NOMO-1 (cell line): ENCODE measurements at regions not wholly inside any gene's neighbourhood (a gene's known extent, or its start where the extent isn't known, plus 50 kb on each side); places are given as distances from the start of the nearest gene placed in this dataset.
"Not testable (repeated sequence)": the region's sequence is repeated elsewhere in the genome, so short reads cannot be mapped to it uniquely, and the experiment has no call there.

Experiments used
- DNase-seq, 2 experiments: peaks; one replicate each; lab custom pipeline; 2025; ENCODE audit not compliant: unreplicated experiment in 2 of 2; lab: John Stamatoyannopoulos, UW

DNA sequence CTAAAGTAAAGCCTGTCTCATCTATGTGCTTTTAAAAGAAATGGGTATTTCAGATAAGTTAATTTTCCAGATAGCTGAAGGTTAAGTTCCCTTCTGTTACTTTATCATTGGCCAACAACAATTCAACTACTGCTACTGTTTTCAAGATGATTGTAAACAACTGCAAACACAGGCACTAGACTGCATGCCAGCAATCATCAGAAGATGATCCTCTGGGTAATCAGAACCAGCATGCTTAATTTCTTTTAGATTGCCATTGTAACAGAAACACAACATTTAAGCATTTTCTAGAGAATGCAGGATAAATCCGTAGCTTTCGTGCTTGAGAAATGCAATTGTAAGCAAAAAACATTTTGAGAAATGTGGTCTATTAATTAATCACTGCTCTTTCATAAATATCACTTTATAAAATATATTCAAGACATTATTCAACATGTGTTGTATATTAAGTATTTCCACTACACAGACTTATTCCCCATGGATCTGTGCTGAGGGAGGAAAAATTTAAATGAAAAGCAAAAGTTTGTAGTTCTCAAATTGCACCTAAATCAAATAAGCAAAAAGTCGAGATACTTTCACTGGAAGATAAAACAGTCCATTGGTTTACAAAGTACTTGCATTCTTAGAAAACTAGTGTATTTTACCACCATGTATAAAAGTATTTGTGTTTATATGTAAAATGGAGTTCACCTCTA, 133.7 kb downstream of the ATL2 start:
- no peak for DNase-seq

DNA sequence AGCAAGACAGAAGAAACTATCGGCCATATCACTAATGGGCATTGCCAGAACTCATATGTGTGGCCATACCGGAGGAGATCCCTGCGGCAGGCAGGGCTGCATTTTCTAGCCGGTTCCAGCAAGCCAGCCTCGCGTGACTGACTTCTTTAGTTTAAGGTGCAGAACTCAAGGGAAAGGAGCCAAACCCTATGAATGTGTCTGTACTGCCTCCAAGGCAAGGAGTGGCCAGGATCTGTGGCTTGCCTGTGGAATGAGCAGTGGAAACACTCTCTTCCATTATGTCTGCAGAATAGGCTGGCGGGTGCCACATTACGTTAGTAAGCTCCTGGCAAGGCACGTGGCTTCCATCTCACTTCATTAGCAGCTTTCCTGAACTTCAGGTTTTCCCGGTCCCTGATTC, 137.6 kb downstream of the ATL2 start:
- no peak for DNase-seq

DNA sequence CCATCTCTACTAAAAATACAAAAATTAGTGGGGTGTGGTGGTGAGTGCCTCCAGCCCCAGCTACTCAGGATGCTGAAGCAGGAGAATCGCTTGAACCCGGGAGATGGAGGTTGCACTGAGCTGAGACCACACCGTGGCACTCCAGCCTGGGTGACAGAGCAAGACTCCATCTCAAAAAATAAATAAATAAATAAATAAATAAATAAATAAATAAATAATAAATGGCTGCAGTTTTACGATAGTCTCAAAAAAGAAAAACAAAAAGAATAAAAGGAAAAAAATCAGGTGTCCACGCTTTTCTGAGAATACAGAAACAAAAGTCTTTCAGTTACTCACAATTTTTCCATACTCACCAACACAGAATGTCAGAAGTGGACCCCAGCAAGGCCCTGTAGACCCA, 138.4 kb downstream of the ATL2 start:
- DNase-seq: not testable (repeated sequence)

DNA sequence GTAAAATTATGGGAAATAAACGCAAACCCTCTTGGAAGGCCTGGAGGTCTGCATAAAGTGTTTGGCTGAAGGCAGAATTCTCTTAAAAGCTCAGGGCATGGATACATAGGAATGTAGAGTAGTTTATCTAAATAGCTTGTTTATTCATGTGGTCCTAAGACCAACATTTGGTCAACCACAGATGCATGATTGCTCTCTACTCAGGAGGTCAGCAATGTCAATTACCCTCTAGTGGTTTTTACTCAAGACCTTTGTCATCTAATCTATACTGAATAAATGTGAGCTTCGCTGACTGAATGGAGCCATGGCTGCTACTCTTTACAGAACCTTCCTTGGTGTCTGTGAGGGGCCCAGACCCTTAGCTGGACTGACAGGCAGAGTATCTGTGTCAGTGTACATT, 139.8 kb downstream of the ATL2 start:
- DNase-seq: no peak

DNA sequence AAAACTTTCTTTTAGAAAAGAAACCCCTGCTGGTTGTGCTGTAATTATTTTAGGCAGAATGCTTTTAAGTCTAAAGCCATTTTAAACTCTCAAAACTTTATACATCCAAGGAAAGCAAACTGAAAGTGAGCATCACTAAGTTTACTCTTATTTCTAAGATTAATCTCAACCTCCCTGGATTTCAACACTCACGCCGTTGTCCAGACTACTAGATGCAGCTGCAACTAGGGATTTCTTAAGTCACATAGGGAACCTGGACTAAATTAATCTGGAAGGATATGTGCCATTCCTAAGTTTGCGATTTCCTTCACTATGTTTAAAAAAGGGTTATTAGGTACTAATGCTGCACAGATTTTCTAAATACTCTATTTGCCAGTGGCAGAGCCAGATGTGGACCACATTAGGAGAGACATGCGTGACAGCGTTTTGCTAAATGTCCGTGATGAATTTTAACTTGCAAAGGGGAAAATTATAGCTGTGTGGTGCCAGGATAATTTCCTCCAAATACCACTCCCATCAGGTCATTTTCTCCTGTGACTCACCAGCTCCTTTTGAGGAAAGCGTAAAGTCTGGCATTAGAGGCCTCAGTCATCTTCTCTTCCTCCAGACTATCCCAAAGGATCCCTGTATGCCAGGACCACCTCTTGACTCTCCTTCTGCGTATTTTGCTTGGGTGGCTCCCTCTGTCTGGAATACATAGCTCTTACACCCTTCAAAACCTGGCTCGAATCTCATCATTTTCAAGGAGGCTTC, 143.7 kb downstream of the ATL2 start:
- DNase-seq: no peak

DNA sequence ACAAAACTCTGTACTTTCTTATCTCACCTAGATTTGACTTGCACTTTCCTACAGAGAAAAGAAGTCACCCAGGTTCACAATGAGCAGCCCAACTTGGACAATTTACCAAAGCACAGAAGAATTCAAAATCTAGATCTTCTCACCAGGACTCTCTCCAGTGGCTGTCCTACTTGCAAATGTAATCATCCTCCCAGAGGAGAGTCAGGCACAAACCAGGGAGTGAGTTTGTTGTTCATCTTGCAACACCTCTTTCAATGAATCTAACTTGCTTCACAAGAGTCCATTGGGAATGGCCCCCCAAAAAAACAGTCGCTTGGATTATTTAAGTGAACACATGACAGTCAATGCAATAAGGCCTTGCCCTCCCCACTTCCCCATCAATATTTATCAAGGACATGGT, 144.6 kb downstream of the ATL2 start:
- DNase-seq: no peak

DNA sequence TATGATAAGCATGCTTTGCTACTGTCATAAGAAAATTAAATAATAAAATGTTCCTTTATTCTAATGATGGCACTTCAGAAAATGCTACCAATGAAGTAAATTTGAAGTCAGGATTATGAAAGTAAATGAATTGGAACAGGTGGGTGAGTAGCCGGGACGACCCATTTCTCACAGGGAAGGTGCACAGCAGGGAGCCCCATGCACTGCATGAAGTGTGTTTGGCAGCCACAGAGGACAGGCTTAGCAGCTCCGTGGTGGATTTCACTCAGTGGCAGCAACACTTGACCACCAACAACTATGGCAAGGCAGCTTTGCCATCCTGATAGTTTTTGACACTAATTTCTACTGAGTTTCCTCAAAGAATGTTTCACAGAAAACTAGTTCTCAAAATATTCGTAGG, 146.3 kb downstream of the ATL2 start:
- no peak for DNase-seq

DNA sequence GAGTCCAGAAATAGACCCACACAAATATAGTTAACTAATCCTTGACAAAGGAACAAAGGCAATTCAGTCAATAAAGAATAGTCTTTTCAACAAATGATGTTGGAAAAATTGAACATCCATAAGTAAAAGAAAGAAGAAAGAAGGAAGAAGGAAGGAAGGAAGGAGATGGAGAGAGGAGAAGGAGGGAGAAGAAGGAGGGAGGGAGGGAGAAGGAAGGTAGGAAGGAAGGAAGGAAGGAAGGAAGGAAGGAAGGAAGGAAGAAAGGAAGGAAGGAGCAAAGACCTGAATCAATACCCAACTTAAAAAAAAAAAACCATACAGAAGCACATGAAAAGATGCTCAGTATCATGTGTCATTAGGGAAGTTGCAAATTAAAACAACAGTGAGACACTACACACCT, 148.3 kb downstream of the ATL2 start:
- DNase-seq: no peak

DNA sequence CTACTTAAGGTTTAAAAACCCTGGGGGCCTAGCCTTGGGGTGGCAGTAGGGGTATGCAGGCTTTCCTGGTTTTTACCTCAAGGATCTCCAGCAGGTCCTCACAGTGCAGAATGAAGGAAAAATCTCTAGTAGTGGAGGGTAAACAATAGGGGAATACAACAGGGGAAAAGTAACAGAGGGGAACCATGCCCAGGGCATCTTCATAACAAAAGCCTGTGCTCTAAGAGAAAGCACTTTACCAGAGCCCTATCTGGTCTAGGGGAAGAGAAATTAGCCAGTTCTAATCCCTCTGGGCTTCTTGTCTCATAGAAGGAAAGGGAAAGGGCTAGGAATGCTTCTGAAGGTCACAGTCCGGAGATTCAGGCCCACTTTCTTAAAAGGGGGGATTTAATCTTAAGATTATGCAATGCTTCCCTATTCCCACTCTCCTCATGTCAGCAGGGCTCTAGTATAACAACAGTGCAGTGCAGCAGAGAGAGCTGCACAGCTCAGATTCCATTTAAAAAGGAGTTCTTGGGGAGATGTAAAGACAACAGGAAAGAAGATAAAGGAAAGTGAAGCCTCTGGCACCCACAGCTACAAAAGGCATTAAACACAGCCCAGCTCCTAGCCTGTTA, 149.0 kb upstream of the CYP1B1 start:
- DNase-seq: no peak

DNA sequence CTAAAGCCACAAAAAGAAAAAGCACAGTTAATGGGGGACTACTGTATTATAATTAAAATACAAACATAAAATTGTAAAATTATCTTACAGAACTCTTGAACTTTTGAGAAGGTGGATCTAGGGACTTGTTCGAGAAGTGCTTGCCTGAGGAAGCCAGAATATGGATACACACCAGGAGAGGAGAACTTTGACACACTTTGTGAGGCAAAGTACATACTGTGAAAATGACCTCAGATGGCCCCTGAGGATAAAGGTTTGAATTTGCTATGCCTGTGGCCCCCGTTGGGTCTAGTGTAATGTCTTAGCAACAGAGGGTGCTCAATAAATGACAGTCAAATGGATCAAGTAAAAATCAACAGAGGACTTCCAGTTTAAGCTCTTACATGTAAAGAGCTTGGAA, 148.2 kb upstream of the CYP1B1 start:
- DNase-seq: no peak

DNA sequence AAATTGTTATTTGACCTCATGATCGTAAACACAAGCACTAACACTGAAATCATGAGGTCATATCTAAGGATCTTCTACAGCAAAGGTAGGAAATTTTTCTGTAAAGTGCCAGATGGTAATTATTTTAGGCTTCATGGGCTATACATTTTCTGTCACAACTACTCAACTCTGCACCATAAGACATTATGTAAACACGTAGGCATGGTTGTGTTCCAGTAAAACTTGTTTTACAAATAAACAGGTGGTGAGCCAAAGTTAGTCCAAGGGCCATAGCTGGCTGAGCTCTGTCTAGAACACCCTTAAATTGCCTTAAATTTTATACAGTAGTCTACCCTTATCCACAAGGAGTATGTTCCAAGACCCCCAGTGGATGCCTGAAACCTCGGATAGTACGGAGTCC, 147.3 kb upstream of the CYP1B1 start:
- DNase-seq: no peak

DNA sequence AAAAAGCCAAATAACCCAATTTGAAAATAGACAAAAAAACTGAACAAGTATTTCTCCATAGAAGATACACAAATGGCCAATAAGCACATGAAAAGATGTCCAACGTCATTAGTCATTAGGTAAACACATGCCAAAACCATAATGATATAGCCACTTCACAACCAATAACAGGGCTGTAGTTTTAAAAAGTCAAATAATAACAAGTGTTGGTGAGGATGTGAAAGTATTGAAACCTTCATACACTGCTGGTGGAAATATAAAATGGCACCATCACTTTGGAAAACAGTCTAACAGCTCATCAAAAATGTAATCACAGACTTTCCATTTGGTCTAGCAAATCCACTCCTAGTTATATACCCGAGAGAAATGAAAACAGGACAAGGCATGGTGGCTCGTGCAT, 144.2 kb upstream of the CYP1B1 start:
- no peak for DNase-seq

DNA sequence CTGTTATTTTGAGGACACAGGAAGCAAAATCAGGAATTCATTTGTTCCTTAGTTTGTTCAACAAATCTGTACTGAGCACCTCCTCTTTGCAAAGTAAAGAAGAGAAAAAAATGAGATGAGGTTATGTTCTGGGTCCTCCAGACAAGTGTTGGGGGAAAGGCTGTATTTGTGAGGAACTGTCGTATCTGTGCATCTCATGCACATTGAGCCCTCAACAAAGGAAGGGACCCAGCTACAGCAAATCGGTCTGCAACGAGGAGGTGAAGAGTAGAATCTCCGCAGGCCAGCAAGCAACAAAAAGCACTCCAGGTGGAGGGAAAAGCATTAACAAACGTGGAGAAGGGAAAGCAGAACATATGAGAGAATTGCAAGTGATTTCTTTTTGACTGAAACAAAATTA, 143.0 kb upstream of the CYP1B1 start:
- DNase-seq: no peak

DNA sequence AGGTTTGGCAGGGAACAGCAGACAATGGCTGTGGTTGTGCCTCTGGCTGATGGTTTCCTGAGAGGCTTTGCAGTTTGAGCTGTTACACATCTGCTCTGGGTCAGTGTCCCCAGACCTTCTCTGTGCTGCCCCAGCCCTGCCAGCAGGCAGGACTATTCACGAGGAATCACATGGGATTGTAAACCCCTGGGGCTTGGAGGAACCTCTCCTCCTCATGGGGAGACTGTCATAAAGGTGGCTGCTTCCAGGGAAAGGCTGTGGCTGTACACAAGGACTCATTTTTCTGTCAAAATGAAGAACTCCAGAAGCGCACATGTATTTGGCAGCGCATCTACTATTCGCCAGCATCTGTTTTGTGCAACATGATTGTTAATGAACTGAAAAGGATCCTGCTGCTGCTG, 142.6 kb upstream of the CYP1B1 start:
- no peak for DNase-seq

DNA sequence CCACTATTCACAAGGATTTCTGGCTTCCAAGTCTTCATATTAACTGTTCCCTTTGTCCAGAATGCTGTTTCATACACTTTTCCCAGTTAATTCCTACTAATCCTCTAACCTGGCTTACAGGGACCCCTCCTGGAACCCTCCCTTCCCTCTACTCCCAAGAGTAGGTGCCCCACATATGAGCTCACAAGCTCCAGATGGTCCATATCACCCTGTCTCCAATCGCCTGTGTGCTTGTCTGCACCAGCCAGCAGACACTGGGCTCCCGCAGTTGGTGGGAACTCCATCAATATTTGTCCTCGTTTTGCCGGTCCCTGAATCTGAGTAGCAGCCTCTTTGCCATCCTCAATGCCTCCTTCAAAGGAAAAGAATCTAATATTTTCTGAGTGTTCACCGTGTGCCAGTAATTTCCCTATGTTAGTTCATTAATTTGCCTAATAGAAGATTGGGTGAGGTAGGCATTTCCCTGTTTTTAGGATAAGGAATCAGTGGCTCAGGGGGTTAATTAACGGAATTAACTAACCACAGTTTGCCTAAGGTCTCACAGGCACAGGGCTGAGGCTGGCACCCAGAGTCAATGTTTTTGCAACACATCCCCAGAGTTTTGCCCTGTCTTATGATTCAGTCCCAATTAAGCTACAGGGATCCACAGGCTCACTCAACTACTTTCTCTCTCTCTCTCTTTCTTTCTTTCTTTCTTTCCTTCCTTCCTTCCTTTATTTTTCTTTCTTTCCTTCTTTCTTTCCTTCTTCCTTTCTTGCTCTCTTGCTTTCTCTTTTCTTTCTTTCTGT, 141.6 kb upstream of the CYP1B1 start:
- DNase-seq: no peak

DNA sequence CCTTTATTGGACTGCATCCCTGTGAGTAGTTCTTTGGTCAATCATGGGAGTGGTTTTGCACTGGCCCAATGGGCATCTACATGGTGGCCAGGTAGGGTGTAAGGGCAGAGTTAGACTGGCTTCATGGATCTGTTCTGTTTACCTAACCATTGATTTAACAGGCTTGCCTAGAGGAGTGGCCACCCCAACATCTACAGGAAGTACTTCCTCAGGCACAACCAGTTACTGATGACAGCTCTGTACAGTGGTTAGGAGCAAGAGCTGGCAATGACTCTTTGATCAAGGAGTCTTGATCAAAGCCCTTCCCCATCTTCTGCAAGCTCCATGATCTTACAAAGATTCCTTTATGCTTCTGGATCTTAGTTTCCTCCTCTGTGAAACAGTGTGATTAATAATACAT, 140.9 kb upstream of the CYP1B1 start:
- no peak for DNase-seq

DNA sequence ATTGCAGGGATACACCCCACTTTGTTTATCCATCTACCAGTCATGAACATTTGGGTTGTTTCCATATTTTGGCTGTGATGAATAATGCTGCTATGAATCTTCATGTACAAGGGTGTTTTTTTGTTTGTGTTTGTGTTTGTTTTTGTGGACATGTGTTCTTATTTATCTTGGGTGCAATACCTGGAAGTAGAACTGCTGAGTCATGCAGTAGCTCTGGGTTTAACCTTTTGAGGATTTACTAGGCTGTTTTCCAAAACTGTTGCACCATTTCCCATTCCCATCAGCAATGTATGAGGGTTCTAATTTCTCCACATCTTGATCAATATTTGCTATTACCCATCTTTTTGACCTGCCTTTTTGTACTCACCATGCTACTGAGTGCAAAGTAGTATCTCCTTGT, 140.0 kb upstream of the CYP1B1 start:
- no peak for DNase-seq

DNA sequence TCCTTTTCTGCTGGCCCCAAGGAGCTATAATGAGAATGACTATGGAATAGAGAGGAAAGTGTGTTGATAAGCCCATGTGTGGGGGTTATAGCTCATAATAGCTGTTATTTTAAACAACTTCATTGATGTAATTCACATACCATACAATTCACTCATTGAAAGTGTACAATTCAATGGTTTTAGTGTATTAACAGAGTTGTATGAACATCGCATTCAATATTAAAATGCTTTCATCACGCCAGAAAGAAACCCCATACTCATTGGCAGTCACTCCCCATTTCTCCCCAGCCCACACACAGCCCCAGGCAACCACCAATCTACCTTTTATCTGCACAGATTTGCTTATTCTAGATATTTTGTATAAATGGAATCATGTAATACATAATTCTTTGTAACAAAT, 139.6 kb upstream of the CYP1B1 start:
- DNase-seq: no peak

DNA sequence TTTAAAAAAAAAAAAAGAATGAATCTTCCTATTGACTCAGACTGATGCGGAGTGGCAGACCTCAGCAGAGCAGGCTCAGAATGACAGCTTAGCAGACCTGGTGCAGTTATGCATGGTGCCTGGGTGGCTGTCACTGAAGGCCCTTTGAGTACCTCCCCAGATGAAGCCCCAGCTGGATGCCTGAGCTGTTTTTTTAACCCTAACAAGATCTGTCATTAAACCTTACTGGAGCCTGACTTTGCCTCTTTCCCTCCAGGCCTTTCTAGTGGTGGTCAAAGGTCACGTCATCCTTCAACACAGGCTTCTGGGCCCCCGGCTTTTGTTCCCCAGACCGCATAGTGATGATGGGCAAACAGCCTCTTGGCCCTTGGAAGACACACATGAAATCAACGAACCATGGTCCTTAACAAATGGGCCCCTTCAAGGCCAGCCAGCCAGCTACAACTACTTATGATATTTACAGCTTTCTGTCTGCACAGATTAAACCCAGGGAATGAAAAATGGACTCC, 138.3 kb upstream of the CYP1B1 start:
- DNase-seq: no peak

DNA sequence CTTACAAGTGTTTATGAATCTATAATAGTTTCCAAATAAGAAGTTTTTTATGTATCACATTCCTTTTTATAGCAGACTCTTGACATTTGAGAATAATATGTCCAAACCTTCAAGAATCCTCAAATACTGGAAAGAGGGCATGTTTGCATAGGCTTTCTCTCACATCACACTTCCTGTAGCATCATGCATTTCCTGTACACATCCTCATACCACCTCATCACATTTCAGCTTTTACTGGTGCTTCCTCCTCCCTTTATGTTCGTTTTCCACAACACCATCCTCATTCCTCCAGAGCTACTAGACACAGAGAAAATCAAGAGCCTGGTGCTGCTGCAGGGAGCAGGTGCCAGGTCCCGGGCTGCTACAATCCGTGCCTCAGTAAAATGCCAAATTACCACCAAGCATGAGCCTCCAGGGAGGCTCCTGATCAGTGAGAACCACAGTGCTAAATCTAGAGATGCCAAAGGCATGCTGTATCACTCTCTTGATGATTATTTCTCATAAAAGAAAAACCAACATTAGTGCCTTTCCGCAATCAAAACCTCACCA, 137.7 kb upstream of the CYP1B1 start:
- DNase-seq: no peak

DNA sequence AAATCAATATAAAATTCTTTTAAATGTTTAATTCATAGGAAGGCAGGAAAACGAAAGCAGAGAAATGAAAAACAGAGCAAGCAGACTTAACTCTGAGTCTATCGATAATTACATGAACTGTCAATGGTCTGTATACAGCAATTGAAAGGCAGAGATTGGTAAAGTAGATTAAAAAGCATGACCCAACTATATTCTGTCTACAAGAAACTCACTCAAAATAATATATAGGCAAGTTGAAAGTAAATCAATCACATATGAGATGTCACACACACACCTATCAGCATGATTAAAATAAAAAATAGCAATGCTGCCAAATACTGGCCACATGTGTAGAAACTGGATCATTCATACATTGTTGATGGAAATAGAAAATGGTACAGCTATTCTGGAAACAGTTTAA, 136.4 kb upstream of the CYP1B1 start:
- no peak for DNase-seq
